ENCODE measurements at regions not wholly inside any gene's neighbourhood (a gene's known extent, or its start where the extent isn't known, plus 50 kb on each side); places are given as distances from the start of the nearest gene placed in this dataset.

- DNase-seq (ENCODE audit: low read depth, low spot score): no peak
- H3K9ac ChIP-seq (ENCODE audit: control insufficient read depth, extremely low read depth, insufficient read depth, low read length): no peak overlapping the region
- no peak for TF ChIP-seq EZH2 (IDR thresholded peaks at IDR 0.05; ENCODE audit: low read length)
- TF ChIP-seq, protein P1, sequence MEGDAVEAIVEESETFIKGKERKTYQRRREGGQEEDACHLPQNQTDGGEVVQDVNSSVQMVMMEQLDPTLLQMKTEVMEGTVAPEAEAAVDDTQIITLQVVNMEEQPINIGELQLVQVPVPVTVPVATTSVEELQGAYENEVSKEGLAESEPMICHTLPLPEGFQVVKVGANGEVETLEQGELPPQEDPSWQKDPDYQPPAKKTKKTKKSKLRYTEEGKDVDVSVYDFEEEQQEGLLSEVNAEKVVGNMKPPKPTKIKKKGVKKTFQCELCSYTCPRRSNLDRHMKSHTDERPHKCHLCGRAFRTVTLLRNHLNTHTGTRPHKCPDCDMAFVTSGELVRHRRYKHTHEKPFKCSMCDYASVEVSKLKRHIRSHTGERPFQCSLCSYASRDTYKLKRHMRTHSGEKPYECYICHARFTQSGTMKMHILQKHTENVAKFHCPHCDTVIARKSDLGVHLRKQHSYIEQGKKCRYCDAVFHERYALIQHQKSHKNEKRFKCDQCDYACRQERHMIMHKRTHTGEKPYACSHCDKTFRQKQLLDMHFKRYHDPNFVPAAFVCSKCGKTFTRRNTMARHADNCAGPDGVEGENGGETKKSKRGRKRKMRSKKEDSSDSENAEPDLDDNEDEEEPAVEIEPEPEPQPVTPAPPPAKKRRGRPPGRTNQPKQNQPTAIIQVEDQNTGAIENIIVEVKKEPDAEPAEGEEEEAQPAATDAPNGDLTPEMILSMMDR (optimal IDR thresholded peaks at IDR 0.05 in 1 of 3, IDR thresholded peaks at IDR 0.05 in 1 of 3, conservative IDR thresholded peaks at IDR 0.05 in 1 of 3; ENCODE audit: extremely low read depth in 1 of 3, insufficient read depth in 2 of 3, low read length in 3 of 3): no peak
- H4K20me1 ChIP-seq (ENCODE audit: control insufficient read depth, extremely low read depth, insufficient read depth, low read length): no peaks in the 10 kb centered on the region
- no peak overlapping the region for H3K4me2 ChIP-seq (ENCODE audit: control insufficient read depth, extremely low read depth, insufficient read depth, low read depth, low read length)
- no peaks in the 10 kb centered on the region for H3K79me2 ChIP-seq (ENCODE audit: control insufficient read depth, insufficient read depth, low read length)
- H3K27ac ChIP-seq (ENCODE audit: control insufficient read depth, insufficient read depth, low read length): no peak overlapping the region
- H3K4me3 ChIP-seq (ENCODE audit: control insufficient read depth in 2 of 3, extremely low read depth in 1 of 3, insufficient read depth in 2 of 3, low read depth in 1 of 3, low read length in 3 of 3): no peak overlapping the region
- no peak overlapping the region for H2AFZ ChIP-seq (ENCODE audit: control insufficient read depth, low read length)
- H3K27me3 ChIP-seq (ENCODE audit: control insufficient read depth, extremely low read depth, insufficient read depth, low read length): no peaks in the 10 kb centered on the region
- no peaks in the 10 kb centered on the region for H3K9me3 ChIP-seq (ENCODE audit: control insufficient read depth, low read depth, low read length)
- no peak for FAIRE-seq
- H3K4me1 ChIP-seq (ENCODE audit: control insufficient read depth, extremely low read depth, insufficient read depth, low read length): no peaks in the 10 kb centered on the region
- H3K9me1 ChIP-seq (ENCODE audit: control insufficient read depth, extremely low read depth, insufficient read depth, low read length): no peaks in the 10 kb centered on the region
- dilution Hi-C loops (cut with MboI; ENCODE audit: extremely low pct_ligation_motif_present, low sequenced_read_pairs): no loop called here
- H3K36me3 ChIP-seq (ENCODE audit: control insufficient read depth in 2 of 2, extremely low read depth in 1 of 2, insufficient read depth in 2 of 2, low read length in 2 of 2): no peaks in the 10 kb centered on the region
These were observed 75.2 kb upstream of the INHBA start for GRCh38 chr7:41777894-41778596.

DNA sequence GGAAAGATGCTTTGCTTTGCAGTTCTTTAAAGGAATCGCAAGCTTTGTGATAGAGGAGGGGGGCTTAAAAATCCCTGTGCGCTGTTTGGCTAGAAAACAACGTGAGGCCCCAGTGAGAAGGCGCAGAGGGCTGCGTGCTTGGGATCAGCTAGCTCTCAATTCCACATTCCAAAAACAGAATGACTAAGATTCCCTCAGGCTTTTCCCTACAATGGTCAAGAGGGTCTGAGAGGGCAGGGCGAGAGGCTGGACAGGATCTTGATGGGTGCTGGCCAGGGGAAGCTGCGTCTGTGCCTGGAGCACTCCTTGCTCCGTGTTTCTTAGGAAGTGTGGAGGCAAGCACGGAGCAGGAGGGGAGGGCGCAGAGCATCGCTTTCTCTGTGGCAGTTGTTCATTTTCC lies 72.1 kb upstream of the INHBA start:
- H3K27ac ChIP-seq (ENCODE audit: control insufficient read depth, insufficient read depth, low read length): no peak overlapping the region
- no peaks in the 10 kb centered on the region for H3K9me3 ChIP-seq (ENCODE audit: control insufficient read depth, low read depth, low read length)
- DNase-seq (ENCODE audit: low read depth, low spot score) (no peak), FAIRE-seq (no peak)
- no peaks in the 10 kb centered on the region for H3K9me1 ChIP-seq (ENCODE audit: control insufficient read depth, extremely low read depth, insufficient read depth, low read length)
- H2AFZ ChIP-seq (ENCODE audit: control insufficient read depth, low read length): no peak overlapping the region
- H4K20me1 ChIP-seq (ENCODE audit: control insufficient read depth, extremely low read depth, insufficient read depth, low read length): no peaks in the 10 kb centered on the region
- H3K4me3 ChIP-seq (ENCODE audit: control insufficient read depth in 2 of 3, extremely low read depth in 1 of 3, insufficient read depth in 2 of 3, low read depth in 1 of 3, low read length in 3 of 3): no peak overlapping the region
- dilution Hi-C loops (cut with MboI; ENCODE audit: extremely low pct_ligation_motif_present, low sequenced_read_pairs): no loop called here
- H3K9ac ChIP-seq (ENCODE audit: control insufficient read depth, extremely low read depth, insufficient read depth, low read length): no peak overlapping the region
- H3K4me1 ChIP-seq (ENCODE audit: control insufficient read depth, extremely low read depth, insufficient read depth, low read length): no peaks in the 10 kb centered on the region
- TF ChIP-seq EZH2 (IDR thresholded peaks at IDR 0.05; ENCODE audit: low read length): no peak
- TF ChIP-seq, protein P1 (optimal IDR thresholded peaks at IDR 0.05 in 1 of 3, IDR thresholded peaks at IDR 0.05 in 1 of 3, conservative IDR thresholded peaks at IDR 0.05 in 1 of 3; ENCODE audit: extremely low read depth in 1 of 3, insufficient read depth in 2 of 3, low read length in 3 of 3): no peak
- H3K4me2 ChIP-seq (ENCODE audit: control insufficient read depth, extremely low read depth, insufficient read depth, low read depth, low read length): no peak overlapping the region
- H3K27me3 ChIP-seq (ENCODE audit: control insufficient read depth, extremely low read depth, insufficient read depth, low read length): no peaks in the 10 kb centered on the region
- no peaks in the 10 kb centered on the region for H3K36me3 ChIP-seq (ENCODE audit: control insufficient read depth in 2 of 2, extremely low read depth in 1 of 2, insufficient read depth in 2 of 2, low read length in 2 of 2)
- H3K79me2 ChIP-seq (ENCODE audit: control insufficient read depth, insufficient read depth, low read length): no peaks in the 10 kb centered on the region

Data from keratinocyte (primary cell).